ENCODE measurements at regions not wholly inside any gene's neighbourhood (a gene's known extent, or its start where the extent isn't known, plus 50 kb on each side); places are given as distances from the start of the nearest gene placed in this dataset.

DNA sequence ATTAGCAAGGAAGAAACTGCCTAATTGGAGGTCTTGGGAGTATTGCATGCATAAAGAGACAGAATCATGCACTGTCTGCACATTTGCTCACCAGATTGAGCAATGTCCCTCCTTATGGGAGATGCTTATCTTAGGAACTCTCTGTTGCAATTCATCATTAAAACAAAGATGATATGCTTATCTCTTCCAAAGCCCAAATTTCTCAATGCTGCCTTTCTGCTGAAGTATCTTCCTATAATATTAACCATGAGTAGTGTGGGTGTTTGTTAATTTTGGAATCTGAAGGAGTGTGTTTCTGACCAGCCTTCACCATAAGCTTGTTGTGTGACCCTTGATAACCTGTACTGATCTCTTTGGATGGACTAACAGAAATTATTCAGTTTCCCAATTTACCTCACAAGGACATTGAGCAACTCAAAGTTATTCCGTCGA is 1257.6 kb upstream of the FLRT2 start:
- DNase-seq (no peak), ATAC-seq (ENCODE audit: insufficient read depth, low FRiP score) (no peak)
- H3K9me3 ChIP-seq (ENCODE audit: control insufficient read depth in 4 of 4, insufficient read depth in 3 of 4, low read length in 3 of 4): peaks cover 0 to 1% (median 0%) of the 10 kb centered on the region in 4 donors
- WGBS, 2 donors: 67 to 78% methylated on average over 2 of the region's 2 CpGs
- H3K27me3 ChIP-seq (ENCODE audit: control insufficient read depth in 3 of 3, insufficient read depth in 3 of 3, low read length in 2 of 3): no peaks in the 10 kb centered on the region
- H3K4me3 ChIP-seq: no peak overlapping the region
- no peak overlapping the region for H3K27ac ChIP-seq (ENCODE audit: low read depth in 1 of 2, low read length in 1 of 2)
- peaks cover 0 to 8% (median 0%) of the 10 kb centered on the region in 5 donors for H3K4me1 ChIP-seq (ENCODE audit: control insufficient read depth in 5 of 5, insufficient read depth in 5 of 5, low read length in 5 of 5)
- H3K36me3 ChIP-seq (ENCODE audit: control insufficient read depth in 4 of 4, insufficient read depth in 4 of 4, low read length in 4 of 4): no peaks in the 10 kb centered on the region
- H3K9ac ChIP-seq (ENCODE audit: insufficient read depth in 1 of 2, low read length in 2 of 2): no peak overlapping the region
- TF ChIP-seq, protein P1, sequence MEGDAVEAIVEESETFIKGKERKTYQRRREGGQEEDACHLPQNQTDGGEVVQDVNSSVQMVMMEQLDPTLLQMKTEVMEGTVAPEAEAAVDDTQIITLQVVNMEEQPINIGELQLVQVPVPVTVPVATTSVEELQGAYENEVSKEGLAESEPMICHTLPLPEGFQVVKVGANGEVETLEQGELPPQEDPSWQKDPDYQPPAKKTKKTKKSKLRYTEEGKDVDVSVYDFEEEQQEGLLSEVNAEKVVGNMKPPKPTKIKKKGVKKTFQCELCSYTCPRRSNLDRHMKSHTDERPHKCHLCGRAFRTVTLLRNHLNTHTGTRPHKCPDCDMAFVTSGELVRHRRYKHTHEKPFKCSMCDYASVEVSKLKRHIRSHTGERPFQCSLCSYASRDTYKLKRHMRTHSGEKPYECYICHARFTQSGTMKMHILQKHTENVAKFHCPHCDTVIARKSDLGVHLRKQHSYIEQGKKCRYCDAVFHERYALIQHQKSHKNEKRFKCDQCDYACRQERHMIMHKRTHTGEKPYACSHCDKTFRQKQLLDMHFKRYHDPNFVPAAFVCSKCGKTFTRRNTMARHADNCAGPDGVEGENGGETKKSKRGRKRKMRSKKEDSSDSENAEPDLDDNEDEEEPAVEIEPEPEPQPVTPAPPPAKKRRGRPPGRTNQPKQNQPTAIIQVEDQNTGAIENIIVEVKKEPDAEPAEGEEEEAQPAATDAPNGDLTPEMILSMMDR (IDR thresholded peaks at IDR 0.05; ENCODE audit: control extremely low read depth, extremely low read depth): no peak

DNA sequence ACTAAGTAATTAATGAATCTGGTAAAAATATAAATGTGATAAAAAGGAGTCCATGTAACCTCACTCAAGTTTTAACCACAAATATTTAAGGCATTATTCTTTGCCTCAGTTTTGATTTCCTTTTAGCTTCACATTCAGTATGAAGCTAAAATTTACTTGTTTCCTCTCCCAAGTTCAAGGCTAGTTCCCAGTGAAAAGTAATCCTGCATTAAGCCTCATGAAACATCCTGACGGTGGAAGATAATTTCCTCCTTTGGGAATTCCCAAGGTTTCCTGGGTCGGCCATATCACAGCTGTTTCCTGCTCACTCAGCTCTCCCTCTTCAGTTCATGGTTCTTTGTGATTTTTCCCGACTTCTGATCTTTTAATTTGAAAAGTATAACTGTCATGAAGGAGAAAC is 1256.8 kb upstream of the FLRT2 start:
- Histone ChIP-seq H3K9ac (ENCODE audit: insufficient read depth in 1 of 2, low read length in 2 of 2) (no peak overlapping the region), H3K27me3 (ENCODE audit: control insufficient read depth in 3 of 3, insufficient read depth in 3 of 3, low read length in 2 of 3) (no peaks in the 10 kb centered on the region), H3K4me1 (ENCODE audit: control insufficient read depth in 5 of 5, insufficient read depth in 5 of 5, low read length in 5 of 5) (peaks cover 0 to 8% (median 0%) of the 10 kb centered on the region in 5 donors), H3K4me3 (no peak overlapping the region), H3K9me3 (ENCODE audit: control insufficient read depth in 4 of 4, insufficient read depth in 3 of 4, low read length in 3 of 4) (no peaks in the 10 kb centered on the region), H3K27ac (ENCODE audit: low read depth in 1 of 2, low read length in 1 of 2) (no peak overlapping the region), H3K36me3 (ENCODE audit: control insufficient read depth in 4 of 4, insufficient read depth in 4 of 4, low read length in 4 of 4) (no peaks in the 10 kb centered on the region)
- TF ChIP-seq, protein P1 (IDR thresholded peaks at IDR 0.05; ENCODE audit: control extremely low read depth, extremely low read depth): no peak
- ATAC-seq (ENCODE audit: insufficient read depth, low FRiP score) (no peak), DNase-seq (no peak)
- WGBS, 2 donors: 52 to 76% methylated on average over 3 of the region's 3 CpGs

DNA sequence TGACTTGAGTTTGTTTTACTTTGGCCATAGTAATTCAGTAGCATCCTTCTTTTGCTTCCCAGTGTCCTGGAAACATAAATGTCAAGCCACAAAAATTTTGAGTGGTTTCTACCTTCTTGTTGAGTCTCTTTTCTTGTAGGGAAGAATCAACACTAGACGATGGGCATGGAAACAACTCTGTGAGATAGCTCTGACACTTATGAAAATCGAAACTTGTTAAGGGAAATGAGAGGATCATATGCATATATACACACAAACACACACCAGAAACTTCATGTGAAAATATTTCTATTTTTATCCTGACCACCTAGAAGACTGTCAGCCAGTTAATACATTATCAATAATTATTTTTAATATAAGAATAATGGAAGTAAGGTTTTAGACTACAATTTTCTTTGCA is 1247.3 kb upstream of the FLRT2 start:
- DNase-seq (no peak), ATAC-seq (ENCODE audit: insufficient read depth, low FRiP score) (no peak)
- WGBS, 2 donors: 74 to 87% methylated on average over 2 of the region's 2 CpGs
- no peaks in the 10 kb centered on the region for H3K9me3 ChIP-seq (ENCODE audit: control insufficient read depth in 4 of 4, insufficient read depth in 3 of 4, low read length in 3 of 4)
- H3K27me3 ChIP-seq (ENCODE audit: control insufficient read depth in 3 of 3, insufficient read depth in 3 of 3, low read length in 2 of 3): no peaks in the 10 kb centered on the region
- TF ChIP-seq, protein P1 (IDR thresholded peaks at IDR 0.05; ENCODE audit: control extremely low read depth, extremely low read depth): no peak
- H3K27ac ChIP-seq (ENCODE audit: low read depth in 1 of 2, low read length in 1 of 2): no peak overlapping the region
- H3K4me1 ChIP-seq (ENCODE audit: control insufficient read depth in 5 of 5, insufficient read depth in 5 of 5, low read length in 5 of 5): no peaks in the 10 kb centered on the region
- no peak overlapping the region for H3K9ac ChIP-seq (ENCODE audit: insufficient read depth in 1 of 2, low read length in 2 of 2)
- no peaks in the 10 kb centered on the region for H3K36me3 ChIP-seq (ENCODE audit: control insufficient read depth in 4 of 4, insufficient read depth in 4 of 4, low read length in 4 of 4)
- no peak overlapping the region for H3K4me3 ChIP-seq

DNA sequence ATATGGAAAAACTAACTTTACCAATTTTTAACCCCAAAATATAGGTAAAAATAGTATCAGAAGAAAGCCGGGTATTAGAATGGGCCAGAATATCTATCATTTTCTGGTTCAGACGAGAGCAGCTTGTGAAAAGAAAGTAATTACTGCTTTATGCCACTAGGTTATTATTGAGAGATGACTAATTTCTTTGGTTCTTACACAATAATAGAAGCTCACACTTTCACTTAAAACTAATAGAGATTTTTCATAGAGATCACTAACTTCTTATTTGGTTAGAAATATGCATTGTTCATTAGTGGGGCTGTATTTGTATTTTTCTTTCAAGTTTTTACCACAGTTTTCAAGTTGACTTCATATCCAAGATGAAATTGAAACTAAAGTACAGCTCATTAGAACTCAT is 1241.2 kb upstream of the FLRT2 start:
- 79 to 86% methylated on average over 2 of the region's 2 CpGs for WGBS, 2 donors
- no peaks in the 10 kb centered on the region for H3K9me3 ChIP-seq (ENCODE audit: control insufficient read depth in 4 of 4, insufficient read depth in 3 of 4, low read length in 3 of 4)
- H3K27me3 ChIP-seq (ENCODE audit: control insufficient read depth in 3 of 3, insufficient read depth in 3 of 3, low read length in 2 of 3): no peaks in the 10 kb centered on the region
- H3K4me1 ChIP-seq (ENCODE audit: control insufficient read depth in 5 of 5, insufficient read depth in 5 of 5, low read length in 5 of 5): no peaks in the 10 kb centered on the region
- no peak overlapping the region for H3K9ac ChIP-seq (ENCODE audit: insufficient read depth in 1 of 2, low read length in 2 of 2)
- H3K4me3 ChIP-seq: no peak overlapping the region
- ATAC-seq (ENCODE audit: insufficient read depth, low FRiP score) (no peak), DNase-seq (no peak)
- H3K27ac ChIP-seq (ENCODE audit: low read depth in 1 of 2, low read length in 1 of 2): no peak overlapping the region
- H3K36me3 ChIP-seq (ENCODE audit: control insufficient read depth in 4 of 4, insufficient read depth in 4 of 4, low read length in 4 of 4): no peaks in the 10 kb centered on the region
- TF ChIP-seq, protein P1 (IDR thresholded peaks at IDR 0.05; ENCODE audit: control extremely low read depth, extremely low read depth): no peak
